Islet of Langerhans (tissue), 1 donor: ENCODE measurements at regions not wholly inside any gene's neighbourhood (a gene's known extent, or its start where the extent isn't known, plus 50 kb on each side); places are given as distances from the start of the nearest gene placed in this dataset.

ENCODE experiments used
- FAIRE-seq: peaks from one replicate; lab custom pipeline; 2011; peaks lifted over from hg19 to GRCh38; lab: Jason Lieb, UNC

DNA sequence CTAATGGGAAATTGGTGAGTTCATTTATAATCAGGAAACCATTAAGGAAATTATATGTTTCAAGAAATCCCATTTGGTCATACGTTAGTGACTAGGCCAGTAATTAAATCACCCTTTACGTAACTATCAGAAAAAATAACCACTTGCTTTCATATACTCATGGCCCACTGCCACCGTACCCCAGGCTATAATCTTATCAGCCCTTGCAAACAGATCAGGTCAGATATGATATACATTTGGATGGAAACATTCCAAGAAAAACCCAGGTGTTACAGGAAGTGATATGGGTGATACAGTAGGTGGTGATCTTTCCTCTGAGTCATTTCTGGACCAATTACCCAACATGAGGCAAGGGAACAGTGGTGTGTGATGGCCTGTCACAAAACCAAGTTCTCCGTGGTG is 481.0 kb upstream of the SEMA3A start:
- FAIRE-seq: no peak

- no peak for FAIRE-seq
Measured at GRCh38 chr7:84674236-84674913, 479.8 kb upstream of the SEMA3A start.

GRCh38 chr7:84669177-84669732 is 474.7 kb upstream of the SEMA3A start:
- FAIRE-seq: no peak

- no peak for FAIRE-seq
Measured at GRCh38 chr7:84668116-84668515, 473.5 kb upstream of the SEMA3A start.

DNA sequence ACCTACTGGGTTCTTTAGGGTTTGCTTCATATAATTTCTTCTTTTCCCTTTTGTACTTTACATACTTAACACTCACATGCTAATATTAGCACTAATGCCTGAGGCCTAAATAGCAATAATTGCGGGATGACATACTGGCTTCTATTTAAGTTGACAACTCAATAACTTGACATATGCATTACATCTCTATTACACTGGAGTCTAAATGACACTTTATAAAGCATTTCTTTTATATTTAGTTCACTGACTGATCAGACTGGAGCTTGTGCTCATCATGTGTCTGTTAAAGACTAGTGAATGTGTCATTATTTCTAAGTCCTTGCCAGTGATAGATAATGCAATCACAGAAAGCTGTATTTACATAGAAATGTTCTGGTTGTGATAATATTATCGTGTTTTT is 472.1 kb upstream of the SEMA3A start:
- no peak for FAIRE-seq

DNA sequence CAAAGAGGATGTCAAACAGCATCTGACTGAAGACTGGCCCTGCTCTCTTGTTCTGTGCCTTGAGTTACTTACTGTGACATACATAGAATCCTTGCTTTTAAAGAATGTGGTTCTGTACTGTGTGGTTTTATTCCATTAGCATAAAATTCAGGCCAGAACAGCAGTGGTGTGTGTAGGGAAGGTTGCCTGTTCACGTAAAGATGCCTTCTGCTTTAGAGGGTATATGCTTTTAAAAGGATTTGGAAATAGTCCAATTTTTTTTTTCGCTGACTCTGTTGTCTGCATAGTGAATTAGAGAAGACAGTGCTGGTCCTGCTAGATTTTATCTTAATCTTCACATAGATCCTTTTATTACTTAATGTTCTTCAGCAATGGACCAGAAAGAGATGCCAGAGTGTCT is 470.8 kb upstream of the SEMA3A start:
- FAIRE-seq: no peak

DNA sequence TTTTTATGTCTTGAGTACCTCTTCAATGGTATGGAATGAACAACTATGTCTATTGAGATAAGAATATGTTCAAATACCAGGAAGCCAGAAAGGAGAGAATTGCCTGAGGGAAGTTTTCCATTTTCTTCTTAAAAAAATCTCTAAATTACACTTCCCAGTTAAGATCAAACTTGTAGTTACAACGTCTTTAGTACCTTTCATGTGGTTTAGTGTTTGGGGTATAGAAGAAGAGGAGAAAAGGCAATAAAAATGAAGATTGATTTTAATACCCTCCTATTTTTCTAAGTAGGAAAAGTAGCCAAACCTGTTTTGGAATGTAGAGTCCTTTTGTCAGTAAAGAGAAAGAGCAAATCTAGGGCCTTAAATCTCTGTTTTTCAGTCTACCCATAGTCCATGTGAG is 470.0 kb upstream of the SEMA3A start:
- no peak for FAIRE-seq

DNA sequence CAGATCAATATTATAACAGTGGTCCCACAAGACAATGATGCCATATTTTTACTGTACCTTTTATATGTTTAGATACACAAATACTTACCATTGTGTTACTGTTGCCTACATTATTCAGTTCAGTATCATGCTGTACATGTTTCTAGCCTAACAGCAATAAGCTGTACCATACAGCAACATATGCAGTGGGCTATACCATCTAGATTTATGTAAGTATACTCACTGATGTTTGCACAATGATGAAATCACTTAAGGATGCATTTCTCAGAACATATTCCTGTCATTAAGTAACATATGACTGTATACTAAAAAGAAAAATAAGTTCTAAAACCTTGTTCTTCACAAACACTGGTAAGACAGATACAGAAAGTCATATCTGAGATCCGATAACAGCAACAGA is 468.6 kb upstream of the SEMA3A start:
- no peak for FAIRE-seq

DNA sequence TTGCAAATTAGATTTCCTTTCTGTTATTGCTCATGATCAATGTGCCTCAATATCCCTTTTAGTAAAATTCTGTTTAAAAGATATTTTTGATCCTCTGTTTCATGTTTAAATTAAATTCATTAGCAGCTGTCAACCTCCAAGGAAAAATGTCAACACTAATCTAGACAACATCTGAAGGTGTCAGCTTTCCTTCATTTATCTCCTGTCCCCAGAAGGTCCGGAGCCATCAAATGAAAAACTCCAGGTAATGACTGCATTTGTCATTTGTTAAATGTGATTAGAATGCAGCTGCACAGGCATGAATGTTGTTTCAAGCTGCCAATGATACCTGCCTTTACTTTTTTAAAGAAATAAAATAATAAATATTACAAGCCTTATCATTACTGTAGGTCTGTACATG is 463.7 kb upstream of the SEMA3A start:
- FAIRE-seq: no peak

DNA sequence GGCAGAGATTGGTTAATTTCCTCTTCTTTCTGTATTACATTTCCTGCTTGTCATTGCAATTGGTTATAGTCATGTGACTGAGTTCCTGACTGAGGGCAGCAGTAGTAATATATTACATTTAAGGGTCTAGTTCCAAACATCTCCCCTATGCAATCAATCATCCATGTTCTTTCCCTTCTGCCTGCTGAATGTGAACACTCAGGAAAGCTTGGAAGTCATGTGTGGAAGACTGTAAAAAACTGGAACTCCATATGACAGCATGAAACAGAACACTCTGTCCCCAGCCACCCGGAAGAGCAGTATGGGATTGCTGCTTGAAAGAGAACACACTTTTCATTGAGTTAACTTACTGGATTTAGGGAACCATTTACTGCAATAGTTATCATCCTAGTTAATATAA is 459.7 kb upstream of the SEMA3A start:
- FAIRE-seq: no peak

GRCh38 chr7:84651876-84652275 is 457.3 kb upstream of the SEMA3A start:
- no peak for FAIRE-seq

- no peak for FAIRE-seq
Measured at GRCh38 chr7:84647797-84648757, 453.5 kb upstream of the SEMA3A start.

DNA sequence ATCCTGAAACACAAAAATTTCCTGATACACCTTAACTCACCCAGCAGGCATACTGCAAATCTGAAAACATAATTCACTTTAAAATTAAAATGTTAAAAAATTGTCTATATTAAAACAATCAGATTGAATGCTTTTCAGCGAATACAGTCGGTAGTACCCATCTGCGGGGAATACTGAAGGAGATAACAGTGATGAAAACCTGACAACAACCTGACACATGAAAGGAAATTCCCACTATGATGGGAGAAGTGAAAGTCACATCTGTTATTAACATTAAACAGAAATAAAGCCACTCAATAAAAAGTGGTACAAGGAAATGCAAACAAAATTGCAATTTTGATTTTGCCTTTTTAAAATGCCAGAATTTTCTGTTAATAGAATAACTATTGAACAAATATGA is 448.0 kb upstream of the SEMA3A start:
- no peak for FAIRE-seq

DNA sequence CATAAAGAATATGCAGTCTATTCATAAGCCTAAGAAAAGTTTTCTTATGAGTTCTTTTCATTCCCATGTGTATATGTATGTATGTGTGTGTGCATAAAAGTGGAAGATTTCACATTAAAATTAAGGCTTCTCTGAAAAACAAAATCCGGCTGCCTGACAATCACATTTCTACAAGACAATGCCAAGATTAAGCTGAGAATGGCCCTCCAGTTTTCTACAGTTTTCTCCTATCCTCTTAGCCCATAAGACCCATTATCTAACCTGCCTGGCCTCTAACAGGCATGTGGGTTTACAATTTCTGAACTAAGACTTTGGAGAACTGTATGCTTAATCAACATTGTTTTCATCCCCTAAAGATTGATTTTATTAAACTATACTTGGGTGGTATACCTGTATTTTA is 446.0 kb upstream of the SEMA3A start:
- no peak for FAIRE-seq

DNA sequence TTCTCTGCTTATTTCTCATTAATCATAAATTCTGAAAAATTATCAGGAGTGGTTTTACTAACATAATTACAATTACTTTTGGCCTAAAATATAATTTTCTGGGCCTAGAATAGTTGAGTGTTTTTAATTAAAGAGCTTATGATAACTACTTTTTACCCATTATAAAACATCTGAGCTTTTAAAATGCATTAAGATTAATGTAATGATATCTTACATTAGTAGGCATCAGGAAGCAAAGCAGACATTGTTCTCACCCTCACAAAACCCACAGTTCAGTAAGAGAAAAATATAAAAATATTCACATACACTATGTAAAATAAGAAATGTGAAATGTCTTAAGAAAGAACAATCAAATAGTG is 443.7 kb upstream of the SEMA3A start:
- no peak for FAIRE-seq

DNA sequence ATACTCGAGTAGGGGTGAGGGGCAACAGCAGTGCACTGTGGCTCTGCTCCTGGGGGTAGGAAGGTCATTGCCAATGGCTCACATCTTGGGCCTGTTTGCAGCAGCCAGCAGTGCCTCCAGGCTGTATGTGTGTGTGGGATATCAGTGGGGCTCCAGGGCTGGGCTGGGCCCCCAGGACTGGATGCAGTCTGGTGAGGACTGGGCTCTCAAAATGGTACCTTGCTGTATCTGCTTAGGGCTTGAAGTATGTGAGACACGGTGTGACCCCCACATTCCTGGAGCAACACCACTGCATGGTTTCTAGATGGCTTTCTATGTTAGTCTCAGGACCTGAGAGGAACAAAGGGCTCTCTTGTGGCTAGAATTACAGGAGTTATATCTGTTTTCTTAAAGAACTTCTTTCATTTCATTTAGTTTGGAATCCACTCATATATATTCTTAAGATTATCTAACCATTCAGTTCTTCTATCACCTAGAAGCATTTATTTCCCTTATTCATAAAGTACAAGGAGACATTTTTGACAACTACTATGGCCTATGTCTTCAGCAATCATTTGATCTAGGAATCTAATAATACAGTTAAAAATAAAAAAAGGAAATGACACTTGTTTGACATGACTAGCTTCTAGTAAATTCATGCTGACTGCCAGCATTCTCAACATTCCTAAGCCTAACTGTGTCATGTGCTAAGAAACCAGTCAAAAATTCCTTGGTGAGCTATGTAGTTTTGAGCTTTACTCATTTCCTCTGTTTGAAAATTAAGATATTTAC is 443.2 kb upstream of the SEMA3A start:
- no peak for FAIRE-seq

GRCh38 chr7:84631913-84632312 is 437.3 kb upstream of the SEMA3A start:
- FAIRE-seq: no peak

DNA sequence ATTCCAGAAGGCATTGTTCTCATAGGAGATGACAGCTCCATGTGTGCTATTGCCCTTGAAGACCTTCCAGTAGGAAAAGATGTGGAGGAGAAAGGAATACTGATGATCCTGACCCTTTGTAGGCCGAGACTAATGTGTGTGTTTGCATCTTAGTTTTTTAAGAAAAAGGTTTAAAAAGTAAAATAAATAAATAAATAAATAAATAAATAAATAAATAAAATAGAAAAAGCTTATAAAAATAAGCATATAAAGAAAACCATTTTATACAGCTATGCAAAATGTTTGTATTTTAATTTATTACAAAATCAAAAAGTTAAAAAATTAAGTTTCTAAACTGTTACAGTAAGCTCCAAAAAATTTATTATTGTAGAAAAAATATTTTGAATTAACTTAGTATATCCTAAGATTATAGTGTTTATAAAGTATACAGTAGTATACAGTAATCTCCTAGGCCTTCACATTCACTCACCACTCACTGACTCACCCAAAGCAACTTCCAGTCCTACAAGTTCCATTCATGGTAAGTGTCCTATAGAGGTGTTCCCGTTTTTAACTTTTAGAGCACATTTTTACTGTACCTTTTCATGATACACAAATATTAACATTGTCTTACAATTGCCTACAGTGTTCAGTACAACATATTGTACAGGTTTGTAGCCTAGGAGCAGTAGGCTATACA is 435.2 kb upstream of the SEMA3A start:
- no peak for FAIRE-seq

- FAIRE-seq: no peak
Measured at GRCh38 chr7:84629216-84629615, 434.6 kb upstream of the SEMA3A start.

- FAIRE-seq: no peak
Measured at GRCh38 chr7:84627250-84627649, 432.7 kb upstream of the SEMA3A start.

GRCh38 chr7:84624927-84625326 is 430.3 kb upstream of the SEMA3A start:
- no peak for FAIRE-seq

DNA sequence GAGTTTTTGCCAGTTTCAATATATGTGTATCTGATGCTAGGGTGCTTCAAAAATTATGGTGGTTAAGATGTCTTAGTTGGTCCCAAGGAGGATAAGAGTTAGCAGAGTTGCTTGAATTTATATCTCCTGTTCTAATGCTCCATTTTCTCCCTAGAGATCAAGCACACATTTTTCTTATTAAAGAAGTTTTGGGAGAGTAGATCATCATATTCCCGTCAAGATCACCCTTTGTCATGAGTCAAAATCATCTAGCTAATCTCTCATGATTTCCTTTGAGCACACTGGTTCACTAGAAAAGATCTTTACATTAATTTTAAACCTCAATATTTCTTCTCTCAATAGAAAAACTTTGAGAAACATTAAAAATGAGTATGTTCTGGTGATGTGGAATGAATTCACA is 429.9 kb upstream of the SEMA3A start:
- FAIRE-seq: no peak
